DMS153 (cell line): ENCODE measurements at regions not wholly inside any gene's neighbourhood (a gene's known extent, or its start where the extent isn't known, plus 50 kb on each side); places are given as distances from the start of the nearest gene placed in this dataset.
"Not testable (repeated sequence)": the region's sequence is repeated elsewhere in the genome, so short reads cannot be mapped to it uniquely, and the experiment has no call there.

Source experiments
- DNase-seq: peaks from one replicate; lab custom pipeline; 2025; lab: John Stamatoyannopoulos, UW

DNA sequence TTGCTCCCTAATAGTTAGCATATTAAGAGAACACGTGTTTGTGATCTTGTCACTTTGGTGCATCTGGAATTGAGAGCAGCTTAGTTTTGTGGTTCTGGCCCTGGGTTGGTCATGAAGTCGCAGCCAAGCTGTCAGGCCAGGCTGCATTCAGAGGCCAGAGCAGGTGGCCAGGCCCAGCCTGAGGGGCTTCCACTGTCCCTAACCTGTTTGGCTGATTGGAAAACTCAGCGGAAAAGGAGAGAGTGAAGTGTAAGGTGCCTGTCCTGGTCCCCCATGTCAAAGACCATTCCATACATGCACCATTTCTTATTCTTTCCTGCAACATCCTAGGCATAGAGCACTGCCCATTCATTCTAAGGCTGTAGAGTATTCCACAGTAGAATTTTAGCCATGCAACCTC lies 111.5 kb upstream of the IGLL5 start:
- DNase-seq, result no peak

DNA sequence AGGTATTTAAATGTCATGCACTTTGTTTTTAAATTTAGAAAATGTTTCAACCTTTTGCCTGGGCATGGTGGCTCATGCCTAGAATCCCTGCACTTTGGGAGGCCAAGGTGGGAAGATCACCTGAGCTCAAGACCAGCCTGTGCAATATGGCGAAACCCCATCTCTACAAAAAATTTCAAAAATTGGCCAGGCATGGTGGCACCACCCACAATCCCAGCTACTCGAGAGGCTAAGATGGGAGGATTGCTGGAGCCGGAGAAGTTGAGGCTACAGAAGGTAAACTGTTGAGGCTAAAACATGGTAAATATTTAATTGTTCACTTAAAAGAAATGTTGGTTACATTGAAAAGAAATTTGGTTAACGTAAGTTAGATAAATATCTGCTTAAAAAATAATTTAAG lies 108.4 kb upstream of the IGLL5 start:
- DNase-seq, result no peak

DNA sequence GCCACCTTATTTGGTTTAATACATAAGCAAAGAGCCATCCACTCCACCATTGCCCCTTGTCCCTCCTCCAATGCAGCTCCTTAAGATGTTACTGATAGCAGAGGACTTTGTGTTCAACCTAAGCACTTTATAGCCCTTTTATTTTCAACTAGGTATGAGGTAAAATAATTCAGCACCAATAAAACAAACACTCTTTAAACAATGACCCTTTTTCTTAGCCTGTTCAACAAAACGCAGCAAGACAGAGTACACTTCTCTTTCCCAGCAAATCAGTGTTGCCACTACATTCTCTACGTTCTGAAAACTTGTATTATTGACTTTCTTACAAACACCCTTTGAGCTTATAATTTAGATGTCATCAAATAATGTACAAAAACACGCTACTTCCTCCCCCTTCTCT lies 104.0 kb upstream of the IGLL5 start:
- DNase-seq, result no peak

DNA sequence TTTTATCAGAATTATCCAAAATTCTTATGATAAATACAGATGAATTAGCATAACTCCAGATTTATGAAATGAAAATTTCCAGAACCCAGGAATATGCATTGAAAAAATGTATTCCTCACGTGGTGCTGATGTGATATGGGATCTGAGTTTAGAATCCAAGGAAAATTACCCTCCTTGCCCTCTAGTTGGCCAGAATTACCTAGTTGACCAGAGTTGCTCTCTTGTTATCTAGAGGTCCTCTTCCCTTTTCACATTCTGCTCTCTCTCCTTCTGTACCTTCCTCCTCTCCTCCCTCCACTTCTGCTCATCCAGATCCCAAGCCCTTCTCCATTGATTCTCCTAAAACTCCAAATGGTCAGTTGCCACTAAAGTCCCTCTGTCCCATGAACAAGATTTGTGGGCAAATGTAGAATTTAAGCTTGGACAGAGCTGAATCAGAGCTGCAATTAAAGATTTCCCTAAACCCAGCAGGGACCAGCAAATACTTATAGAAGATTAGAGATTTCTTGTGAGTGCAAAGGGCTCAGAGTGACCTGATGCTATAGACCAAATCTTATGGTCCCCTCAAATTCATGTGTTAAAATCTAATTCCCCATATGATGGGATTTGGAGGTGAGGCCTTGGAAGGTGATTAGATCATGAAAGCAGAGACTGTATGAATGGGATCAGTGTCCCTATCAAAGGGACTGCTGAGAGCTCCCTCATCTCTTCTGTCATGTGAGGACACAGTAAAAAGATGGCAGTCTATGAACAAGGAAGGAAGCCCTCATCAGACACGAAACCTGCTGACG lies 103.2 kb upstream of the IGLL5 start:
- DNase-seq, result no peak

DNA sequence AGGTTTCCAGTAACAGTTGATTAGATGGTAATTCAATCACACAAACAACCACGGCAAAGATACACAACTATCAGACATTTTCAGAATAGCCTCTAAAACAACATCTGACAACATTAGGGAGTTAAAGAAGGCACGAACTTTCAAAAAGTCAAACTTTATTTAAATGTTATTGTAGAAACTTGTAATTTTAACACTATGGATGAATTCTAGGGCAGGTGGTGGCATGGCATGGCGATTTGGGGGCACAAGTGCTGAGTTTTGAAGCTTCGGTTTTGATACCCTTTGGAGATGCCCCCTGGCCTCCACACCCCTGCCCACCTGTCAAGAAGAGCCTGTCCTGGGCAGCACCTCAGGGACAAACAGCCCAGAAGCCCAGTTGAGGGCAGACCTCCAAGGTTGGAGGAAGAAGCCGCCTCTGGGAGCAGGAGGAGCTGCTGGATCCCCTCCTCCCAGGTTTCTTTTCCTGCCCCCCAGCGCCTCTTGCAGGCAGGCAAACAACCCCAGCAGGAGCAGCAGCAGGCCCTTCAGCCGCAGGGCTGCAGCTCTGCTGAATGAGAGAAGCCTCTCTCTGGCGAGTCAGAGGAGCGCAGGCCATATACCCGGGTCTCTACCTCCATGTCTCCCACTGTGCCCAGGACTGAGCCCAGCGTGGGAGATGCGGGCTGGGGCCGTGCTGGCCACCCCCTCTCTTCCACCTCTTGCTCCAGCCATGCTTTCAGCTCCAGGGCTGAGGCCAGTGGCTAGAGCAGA lies 102.1 kb upstream of the IGLL5 start:
- DNase-seq, result no peak

DNA sequence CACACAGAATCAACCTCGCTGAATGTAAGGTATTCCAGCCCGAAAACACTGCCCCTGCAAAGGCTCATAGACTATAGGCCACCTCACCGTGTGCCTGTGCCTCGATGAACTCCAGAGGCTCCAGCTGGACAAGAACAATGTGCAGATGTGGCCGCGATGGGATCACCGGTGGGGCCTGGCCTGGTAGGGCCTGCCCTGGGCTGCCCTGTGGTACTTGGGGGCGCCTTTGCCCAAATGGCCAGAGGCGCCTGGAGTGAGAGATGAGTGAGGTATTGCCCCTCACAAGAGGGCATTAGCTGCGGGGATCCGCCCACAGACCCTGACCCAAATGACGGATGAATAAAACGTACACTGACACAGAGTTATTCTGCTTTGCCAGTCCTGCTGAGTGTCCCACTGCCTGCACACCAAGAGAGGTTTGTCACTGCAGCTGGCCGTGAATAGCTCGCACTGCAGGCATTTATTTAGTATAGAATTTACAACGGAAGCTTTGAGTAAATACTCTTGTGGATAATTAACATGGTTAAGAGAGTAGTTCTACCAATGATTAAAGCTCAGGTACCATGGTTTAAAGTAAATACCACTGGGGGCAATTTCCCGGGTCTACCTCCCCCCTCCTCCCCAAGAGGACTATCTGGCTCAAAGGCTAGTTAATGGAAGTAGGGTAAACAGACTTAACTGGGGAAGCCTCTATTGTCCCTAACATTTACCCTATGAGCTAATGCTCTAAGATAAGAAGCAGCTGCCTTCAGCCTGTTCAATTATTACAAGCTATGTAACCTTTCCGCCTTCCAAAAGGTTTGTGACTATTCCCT lies 101.1 kb upstream of the IGLL5 start:
- peak; percentile 97 for DNase-seq

DNA sequence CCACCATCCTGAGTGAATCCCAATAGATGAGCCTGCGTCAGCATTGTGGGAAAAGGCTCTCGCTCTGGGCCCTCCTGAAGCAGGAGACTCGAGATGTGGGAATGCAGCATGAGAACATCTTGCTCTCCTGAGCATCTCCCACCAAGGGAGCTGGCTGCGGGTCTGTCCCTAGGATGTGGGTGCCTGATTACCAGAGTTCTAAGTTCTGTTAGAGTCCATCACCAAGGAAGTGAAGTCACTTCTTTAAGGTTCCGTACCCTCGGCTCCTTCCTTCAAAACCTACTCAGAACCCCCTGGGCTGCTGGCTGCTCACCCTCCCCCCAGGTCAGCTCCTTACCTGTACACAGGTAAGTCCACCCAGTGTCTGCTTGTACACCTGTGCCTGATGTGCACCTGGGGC lies 100.5 kb upstream of the IGLL5 start:
- no peak for DNase-seq

DNA sequence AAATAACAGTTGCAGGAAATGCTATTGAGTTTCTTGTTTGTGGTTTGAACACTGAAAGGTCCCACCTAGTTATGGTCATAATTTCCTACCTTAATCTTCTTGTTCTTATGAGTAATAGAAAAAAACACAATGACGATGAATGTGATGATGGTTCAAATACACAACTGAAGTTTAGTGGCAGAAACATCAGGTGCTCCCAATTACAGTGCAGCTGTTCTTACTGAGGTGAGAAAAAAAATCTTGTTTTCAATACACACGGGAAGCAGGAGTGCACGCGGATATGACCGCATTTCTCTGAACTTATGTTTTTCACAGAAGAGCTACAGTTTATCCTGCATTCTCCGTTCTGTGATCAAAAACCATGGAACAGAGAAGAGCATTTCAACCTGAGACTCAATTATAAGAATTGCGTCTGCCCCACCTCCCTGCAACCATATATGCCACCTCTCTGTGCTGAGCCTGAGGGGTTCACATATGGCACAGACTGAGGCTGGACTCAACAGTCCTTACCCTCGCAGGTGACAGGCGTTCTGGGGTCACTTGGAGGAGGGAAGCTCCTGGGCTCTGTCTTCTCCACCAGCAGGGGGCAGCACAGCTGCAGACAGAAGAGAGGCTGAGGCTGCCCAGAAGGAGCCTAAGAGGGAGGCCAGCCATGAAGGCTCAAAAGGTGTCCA lies 99.7 kb upstream of the IGLL5 start:
- no peak for DNase-seq

DNA sequence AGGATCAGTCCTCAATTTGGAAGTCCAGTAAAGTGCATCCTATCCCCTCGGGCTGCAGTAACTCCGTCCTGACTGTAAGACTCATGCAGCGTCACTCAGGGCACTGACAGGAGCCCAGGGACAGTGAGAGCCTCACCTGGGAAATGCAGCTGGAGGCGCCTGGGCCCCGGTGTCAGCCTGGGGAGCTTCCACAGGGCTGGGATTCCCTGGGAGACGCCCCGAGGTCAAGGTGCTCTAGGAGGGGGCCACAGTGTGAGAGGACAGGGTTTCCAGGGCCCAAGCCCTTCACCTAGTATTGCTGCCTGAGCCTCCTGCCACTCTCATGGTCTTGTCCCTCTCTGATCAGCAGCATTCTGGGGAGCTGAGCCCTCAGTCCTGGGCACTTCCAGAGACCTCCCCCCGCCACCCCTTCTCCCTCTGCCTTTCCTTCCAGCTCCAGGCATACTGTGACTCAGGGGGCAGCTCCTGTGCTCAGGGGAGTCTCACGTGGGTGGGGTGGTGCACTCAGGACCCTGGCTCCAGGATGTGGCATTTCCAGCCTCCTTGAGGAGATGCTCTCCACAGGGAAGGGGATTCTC lies 99.1 kb upstream of the IGLL5 start:
- DNase-seq, result no peak

DNA sequence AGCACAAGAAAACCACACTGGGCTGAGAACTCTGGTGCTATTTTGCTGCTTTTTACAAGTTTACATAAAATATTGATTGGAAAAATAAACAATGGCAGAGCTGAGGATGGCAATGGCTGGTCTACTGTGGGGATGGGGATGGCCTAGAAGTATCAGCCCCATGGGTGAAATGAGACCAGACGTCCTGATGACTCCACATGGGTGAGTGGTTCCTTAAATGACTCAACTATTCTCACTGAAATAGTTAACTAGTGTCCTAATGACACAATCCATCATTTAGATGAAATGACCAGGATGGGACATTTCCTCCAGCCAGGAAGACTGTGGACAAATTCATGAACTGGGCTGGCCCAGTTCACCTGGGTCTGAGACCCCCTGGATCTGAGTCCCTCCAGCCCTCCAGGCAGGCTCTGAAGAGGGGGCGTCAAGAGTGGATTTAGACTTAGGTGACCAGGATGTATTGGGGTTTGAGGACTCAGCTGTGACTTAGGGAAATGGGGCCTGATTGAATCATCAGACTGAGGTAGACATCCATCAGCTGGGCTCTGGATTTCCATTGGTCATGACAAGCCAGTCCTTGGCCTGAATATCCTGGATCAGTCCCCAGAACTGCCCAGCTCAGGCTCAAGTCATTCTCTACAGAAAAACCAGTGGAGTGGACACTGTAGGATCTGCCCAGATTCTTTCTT lies 98.2 kb upstream of the IGLL5 start:
- DNase-seq, result no peak

DNA sequence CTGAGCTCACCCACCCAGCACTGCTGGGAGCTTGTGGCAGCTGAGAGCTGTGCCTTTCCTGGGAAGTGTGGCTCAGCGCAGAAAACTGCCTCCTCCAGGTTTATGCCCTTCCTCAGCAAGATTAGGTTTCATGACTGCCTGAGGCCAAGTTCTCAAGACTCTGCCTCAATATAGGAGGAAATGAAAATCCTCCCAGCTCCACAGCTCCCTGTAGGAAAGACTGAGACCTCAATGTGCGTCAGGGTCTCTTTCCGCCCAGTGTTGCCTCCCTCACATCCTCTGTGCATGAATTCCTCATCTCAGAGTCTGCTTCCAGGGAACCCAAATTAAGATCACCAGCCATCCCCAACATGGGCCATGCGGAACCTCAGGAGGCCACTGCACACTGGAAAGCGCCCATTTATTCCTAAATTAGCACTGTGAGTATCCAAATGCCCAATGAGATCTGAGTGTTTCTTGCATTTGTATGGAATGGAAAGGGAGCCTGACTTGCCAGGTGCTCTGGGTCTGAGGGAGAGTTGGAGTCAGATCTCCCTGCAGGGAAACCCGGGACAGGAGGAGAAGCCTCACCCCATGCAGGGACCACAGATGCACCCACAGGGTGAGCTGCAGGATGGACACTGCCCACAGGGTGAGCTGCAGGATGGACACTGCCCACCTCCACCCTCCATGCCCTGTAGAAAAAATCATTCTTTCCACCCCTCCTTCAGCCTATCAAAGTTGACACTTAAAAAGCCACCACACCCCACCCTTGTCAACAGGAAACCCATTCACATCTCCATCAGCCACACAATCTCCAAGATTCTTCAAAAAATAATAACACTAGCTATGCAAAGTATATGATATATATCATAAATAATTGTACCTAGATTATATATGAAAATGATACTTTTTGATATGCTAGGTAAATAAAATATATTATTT lies 97.4 kb upstream of the IGLL5 start:
- DNase-seq, result no peak

DNA sequence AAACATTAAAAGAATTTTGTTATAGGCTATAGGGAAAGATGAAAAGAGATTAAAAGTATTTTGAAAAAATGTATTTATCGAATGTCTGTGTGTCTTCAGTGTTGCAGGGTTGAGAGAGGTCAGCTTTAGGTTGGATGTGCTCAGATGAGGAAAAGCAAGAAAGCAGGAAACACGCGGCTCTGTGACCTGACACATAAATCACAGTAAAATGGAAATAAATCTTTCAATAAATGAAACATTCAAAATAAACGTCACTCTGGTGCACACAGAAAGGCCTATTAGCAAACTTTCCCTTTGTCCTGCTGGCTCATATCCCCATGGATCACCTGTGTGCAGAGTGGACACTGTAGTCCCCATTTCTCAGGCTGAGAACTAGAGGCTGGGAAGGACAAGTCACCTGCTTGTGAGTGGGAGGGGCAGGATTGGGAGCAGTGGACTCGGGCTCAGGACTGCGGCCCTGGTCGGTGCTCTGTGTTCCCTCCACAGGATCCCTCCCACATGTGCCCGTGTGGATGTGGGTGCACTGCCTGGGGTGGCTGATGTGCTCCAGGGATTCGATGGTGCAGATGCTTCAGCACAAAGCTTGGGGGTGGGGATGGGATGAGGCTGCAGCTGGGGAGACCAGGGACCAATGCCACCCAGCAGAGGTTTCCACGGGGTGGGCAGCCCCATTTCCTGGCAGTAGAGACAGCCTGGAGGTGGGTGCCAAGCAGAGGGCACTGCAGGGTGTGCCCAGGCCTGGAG lies 96.0 kb upstream of the IGLL5 start:
- DNase-seq, result no peak

DNA sequence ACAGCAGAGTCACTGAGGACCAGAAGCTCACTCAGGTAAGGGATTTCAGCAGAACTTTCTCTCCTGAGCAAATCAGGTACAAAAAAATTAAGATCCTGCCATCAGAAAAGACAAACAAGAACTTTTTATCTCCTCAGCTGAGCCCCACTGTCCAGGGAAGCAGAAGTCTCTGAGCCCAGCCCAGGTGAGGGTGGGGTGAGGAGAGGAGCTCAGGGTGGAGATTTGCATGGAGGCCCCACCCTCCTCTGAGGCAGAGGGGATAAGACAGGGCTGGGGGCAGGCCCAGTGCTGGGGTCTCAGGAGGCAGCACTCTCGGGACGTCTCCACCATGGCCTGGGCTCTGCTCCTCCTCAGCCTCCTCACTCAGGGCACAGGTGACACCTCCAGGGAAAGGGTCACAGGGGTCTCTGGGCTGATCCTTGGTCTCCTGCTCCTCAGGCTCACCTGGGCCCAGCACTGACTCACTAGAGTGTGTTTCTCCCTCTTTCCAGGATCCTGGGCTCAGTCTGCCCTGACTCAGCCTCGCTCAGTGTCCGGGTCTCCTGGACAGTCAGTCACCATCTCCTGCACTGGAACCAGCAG lies 95.3 kb upstream of the IGLL5 start:
- not testable (repeated sequence) for DNase-seq

DNA sequence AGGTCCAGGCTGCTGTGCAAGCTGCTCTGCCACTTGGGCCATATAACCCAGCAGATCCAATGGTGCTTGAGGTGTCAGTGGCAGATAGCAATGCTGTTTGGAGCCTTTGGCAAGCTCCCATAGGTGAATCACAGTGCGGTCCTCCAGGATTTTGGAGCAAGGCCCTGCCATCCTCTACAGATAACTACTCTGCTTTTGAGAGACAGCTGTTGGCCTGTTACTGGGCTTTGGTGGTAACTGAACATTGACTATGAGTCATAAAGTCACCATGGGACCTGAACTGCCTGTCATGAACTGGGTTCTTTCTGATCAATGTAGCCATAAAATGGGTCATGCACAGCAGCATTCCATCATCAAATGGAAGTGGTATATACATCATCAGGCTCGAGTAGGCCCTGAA lies 92.0 kb upstream of the IGLL5 start:
- not testable (repeated sequence) for DNase-seq

DNA sequence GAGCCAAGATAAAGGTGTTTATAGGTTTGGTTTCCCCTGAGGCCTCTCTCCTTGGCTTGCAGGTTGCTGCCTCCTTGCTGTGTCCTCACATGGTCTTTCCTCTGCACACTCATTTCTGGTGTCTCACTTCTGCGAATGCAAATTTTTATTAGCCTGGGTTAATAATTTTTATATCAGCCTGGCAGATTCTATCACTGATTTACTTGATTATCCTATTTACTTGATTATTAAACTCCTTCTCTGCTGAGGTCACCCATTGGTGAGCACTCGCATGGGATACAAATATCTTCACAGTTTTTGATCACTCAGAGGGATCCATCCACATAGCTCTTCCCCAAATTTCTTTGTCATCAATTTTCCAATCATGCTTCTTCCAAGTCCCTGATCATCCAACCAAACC lies 90.9 kb upstream of the IGLL5 start:
- DNase-seq, result no peak

DNA sequence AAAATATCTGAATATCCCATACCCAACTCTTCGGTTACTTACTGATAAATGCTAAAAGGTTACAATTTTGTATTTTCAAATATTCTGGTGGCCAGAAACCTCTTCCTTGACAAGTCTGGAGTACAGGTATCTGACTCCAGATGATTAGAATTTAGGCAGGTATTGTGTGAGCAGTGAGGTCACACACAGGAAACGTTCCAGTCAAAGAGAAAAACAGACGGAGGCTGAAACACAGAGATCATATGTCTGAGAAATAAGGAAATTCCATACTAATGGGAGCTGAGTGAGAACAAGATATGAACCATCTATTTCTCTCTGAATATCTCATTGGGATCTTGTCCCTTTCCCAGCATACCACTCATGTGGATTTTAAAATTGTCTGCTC lies 89.4 kb upstream of the IGLL5 start:
- no peak for DNase-seq

DNA sequence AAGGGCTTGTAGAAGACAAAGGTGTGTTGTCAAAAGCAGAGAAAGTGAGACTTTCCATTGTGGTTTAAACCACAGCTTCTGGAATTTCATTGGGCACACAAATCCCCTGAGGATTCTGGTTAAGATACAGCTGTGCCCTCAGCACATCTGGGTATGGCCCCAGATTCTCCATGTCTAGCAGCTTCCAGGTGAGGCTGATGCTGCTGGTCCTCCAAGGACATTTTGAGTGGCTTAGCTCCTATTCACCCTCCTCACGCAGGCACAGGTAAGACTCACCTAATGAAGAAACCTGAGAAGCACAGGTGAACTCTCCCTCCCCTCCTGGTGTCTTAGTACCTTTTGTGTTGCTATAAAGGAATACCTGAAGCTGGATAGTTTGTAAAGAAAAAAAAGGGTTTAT lies 88.9 kb upstream of the IGLL5 start:
- no peak for DNase-seq

DNA sequence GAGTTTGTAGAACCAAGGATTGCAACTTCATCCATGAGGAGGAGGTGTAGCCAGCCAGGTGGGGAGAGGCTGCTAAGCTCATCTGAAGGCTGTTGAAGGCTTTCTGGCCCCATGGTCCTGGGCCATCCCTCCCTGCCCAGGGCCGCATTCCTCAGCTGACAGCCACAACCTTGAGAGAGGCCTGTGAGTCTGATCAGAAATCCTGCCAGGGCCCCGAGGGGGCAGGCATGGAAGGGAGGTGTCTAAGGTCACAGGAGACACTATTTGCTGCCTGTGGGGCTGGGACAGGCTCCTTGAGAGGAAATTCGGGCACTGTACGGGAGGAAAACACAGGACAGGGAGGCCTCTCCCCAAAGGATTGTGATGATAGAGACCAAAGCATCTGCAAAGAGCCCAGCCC lies 88.1 kb upstream of the IGLL5 start:
- DNase-seq, result no peak

DNA sequence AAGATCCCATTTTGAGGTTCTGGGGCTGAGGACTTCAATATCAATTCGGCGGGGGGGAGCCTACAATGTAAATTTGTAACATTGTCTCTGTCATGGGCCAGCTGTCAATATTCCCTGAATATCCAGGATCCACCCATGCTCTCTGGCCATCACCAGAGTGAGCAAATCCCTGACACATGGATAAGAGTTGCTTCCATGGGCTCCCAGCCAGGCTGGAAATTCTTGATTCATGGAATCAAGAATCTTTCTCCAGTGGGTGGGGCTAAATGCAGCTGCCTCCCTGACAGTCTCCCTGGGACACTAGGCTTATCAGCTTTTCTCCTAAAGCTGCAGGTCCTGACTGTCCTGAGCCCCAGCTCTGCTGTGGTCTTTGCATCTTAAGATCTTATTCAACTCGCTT lies 86.9 kb upstream of the IGLL5 start:
- no peak for DNase-seq
